ENCODE measurements at regions not wholly inside any gene's neighbourhood (a gene's known extent, or its start where the extent isn't known, plus 50 kb on each side); places are given as distances from the start of the nearest gene placed in this dataset.

GRCh38 chr12:76143343-76144244, 59.1 kb upstream of the NAP1L1 start:
- DNase-seq (ENCODE audit: low read depth in 2 of 2), result peak in 1 of 2 donors; percentile 11

DNA sequence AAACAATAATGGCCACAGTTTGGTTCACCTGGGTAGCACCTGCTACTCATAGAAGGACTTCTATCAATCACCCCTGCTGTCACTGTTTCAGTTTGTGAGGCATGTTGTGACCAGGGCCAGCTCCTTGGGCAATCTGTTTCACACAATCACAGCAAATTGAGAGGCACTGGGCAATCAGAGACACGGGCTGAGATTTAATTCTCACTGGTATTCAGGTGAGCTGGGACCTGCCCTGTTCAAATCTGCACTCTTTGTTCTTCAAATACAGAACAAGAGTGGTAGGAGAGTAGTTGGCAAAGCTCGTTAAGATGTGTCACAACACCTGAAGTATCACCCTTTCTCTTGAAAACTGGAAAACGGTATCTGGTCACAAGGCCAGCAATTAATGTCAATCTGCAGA, 57.8 kb upstream of the NAP1L1 start:
- no peak for TF ChIP-seq CTCF (IDR thresholded peaks at IDR 0.05; ENCODE audit: low read depth, low read length)
- H3K4me3 ChIP-seq (replicated peaks in 1 of 2; ENCODE audit: low read depth in 2 of 2, low read length in 2 of 2), result no peak overlapping the region
- DNase-seq (ENCODE audit: low read depth in 2 of 2), result no peak

More at GRCh38 chr12:76143343-76144244, 59.1 kb upstream of the NAP1L1 start:
- no peak for TF ChIP-seq CTCF (IDR thresholded peaks at IDR 0.05; ENCODE audit: low read depth, low read length)
- H3K4me3 ChIP-seq (replicated peaks in 1 of 2; ENCODE audit: low read depth in 2 of 2, low read length in 2 of 2), result no peak overlapping the region

- no peak for TF ChIP-seq CTCF (IDR thresholded peaks at IDR 0.05; ENCODE audit: low read depth, low read length)
- no peak overlapping the region for H3K4me3 ChIP-seq (replicated peaks in 1 of 2; ENCODE audit: low read depth in 2 of 2, low read length in 2 of 2)
- DNase-seq (ENCODE audit: low read depth in 2 of 2), result no peak
These were observed 54.2 kb upstream of the NAP1L1 start for GRCh38 chr12:76138656-76139055.

DNA sequence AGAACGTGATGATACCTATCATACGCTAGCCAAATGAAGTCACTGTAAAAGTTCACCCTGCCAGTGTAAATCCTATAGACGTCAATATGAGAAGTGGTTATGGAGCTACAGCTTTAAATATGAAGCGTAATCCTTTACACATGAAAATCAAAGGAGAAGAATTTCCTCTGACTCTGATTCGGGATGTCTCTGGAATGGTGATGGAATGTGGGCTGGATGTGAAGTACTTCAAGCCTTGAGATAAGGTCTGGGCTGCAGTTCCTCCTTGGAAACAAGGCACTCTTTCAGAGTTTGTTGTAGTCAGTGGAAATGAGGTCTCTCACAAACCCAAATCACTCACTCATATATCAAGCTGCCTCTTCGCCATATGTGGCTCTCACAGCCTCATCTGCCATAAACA, 53.1 kb upstream of the NAP1L1 start:
- DNase-seq (ENCODE audit: low read depth in 2 of 2), result peak; percentile 60 to 89
- no peak overlapping the region for H3K4me3 ChIP-seq (replicated peaks in 1 of 2; ENCODE audit: low read depth in 2 of 2, low read length in 2 of 2)
- TF ChIP-seq CTCF (IDR thresholded peaks at IDR 0.05; ENCODE audit: low read depth, low read length), result no peak

GRCh38 chr12:76135456-76135855, 51.0 kb upstream of the NAP1L1 start:
- no peak for TF ChIP-seq CTCF (IDR thresholded peaks at IDR 0.05; ENCODE audit: low read depth, low read length)
- DNase-seq (ENCODE audit: low read depth in 2 of 2), result peak in 1 of 2 donors; percentile 12

More at GRCh38 chr12:76135456-76135855, 51.0 kb upstream of the NAP1L1 start:
- H3K4me3 ChIP-seq (replicated peaks in 1 of 2; ENCODE audit: low read depth in 2 of 2, low read length in 2 of 2), result no peak overlapping the region
